Testis (tissue), 2 donors: ENCODE measurements at regions not wholly inside any gene's neighbourhood (a gene's known extent, or its start where the extent isn't known, plus 50 kb on each side); places are given as distances from the start of the nearest gene placed in this dataset.

Experiments
- POLR2A ChIP-seq: fragments of 450-650 bp; IDR thresholded peaks from one replicate; pipeline ENCODE4 v1.6.1; 2017; ENCODE audit warnings: antibody characterized with exemption, mild to moderate bottlenecking, moderate library complexity
- TF ChIP-seq, protein P1 (sequence below), 3 experiments: fragments of 450-650 bp in 2 of 3; fragments of 200-600 bp in 1 of 3; sonication (generic) in 1 of 3; IDR thresholded peaks; one replicate each; pipeline ENCODE4 v1.5.1; 2016 to 2019; ENCODE audit warnings: antibody characterized with exemption in 3 of 3, mild to moderate bottlenecking in 2 of 3, moderate library complexity in 1 of 3

DNA sequence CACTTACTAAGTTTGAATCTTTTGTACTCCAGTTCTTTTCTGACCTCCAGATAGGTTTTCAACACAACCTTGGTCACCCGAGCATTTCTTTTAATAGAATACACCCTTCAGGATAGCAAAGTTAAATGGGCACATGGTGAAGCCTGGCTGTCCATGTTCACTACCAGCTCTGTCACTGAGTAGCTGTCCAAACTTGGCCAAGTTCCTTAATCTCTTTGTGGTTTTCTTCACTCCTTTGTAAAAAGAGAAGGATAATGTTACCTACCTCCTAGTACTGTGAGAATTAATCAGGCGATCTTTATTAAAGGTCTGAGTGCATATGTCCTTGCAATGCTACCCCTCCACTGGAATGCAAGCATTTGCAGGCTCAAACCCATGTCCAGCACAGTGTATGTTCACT, 128.1 kb upstream of the PTPRZ1 start:
- TF ChIP-seq, protein P1, sequence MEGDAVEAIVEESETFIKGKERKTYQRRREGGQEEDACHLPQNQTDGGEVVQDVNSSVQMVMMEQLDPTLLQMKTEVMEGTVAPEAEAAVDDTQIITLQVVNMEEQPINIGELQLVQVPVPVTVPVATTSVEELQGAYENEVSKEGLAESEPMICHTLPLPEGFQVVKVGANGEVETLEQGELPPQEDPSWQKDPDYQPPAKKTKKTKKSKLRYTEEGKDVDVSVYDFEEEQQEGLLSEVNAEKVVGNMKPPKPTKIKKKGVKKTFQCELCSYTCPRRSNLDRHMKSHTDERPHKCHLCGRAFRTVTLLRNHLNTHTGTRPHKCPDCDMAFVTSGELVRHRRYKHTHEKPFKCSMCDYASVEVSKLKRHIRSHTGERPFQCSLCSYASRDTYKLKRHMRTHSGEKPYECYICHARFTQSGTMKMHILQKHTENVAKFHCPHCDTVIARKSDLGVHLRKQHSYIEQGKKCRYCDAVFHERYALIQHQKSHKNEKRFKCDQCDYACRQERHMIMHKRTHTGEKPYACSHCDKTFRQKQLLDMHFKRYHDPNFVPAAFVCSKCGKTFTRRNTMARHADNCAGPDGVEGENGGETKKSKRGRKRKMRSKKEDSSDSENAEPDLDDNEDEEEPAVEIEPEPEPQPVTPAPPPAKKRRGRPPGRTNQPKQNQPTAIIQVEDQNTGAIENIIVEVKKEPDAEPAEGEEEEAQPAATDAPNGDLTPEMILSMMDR (IDR thresholded peaks at IDR 0.05), result no peak
- no peak for TF ChIP-seq POLR2A
